ENCODE measurements at regions not wholly inside any gene's neighbourhood (a gene's known extent, or its start where the extent isn't known, plus 50 kb on each side); places are given as distances from the start of the nearest gene placed in this dataset.

DNA sequence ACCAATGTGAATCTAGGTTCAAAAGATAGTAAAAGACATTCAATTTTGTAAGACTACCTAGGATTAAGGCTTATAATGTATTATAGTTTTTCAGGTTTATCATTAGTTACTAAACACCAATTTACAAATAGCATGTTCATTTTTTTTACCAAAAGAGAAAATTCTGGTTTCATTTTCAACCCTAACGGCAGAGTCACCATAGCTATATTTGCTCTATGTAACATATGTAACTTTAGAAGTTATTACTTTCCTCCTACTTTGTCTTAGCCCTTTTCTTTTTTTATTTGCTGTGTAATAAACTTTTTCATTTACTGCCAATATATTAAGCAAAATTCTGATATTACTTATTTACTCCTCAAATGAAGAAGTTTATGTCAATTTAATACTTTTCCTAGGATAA lies 639.6 kb downstream of the ARAP2 start:
- no peak for ATAC-seq
- no peak for DNase-seq
- intact Hi-C loops (cut with micrococcal nuclease): no loop called here

DNA sequence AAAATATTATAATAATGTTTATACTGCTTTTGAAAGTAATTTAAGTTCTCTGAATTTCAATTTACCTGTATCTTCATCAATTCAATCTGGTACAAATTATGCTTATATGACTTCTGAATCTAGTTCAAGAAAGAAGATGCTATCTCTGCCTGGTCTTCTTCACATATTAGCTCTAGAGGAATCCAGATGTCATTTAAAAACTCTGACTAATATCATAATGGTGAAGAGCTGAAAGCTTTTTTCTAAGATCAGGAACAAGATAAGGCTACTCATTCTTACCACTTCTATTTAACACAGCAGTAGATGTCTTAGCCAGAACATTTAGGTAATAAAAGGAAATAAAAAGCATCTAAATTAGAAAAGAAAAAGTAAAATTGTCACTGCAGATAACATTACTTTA lies 636.1 kb downstream of the ARAP2 start:
- no peak for DNase-seq
- intact Hi-C loops (cut with micrococcal nuclease): no loop called here
- no peak for ATAC-seq

- intact Hi-C loops (cut with micrococcal nuclease): no loop called here
- no peak for ATAC-seq
- DNase-seq: no peak
These were observed 630.2 kb downstream of the ARAP2 start for GRCh38 chr4:35614120-35614519.

DNA sequence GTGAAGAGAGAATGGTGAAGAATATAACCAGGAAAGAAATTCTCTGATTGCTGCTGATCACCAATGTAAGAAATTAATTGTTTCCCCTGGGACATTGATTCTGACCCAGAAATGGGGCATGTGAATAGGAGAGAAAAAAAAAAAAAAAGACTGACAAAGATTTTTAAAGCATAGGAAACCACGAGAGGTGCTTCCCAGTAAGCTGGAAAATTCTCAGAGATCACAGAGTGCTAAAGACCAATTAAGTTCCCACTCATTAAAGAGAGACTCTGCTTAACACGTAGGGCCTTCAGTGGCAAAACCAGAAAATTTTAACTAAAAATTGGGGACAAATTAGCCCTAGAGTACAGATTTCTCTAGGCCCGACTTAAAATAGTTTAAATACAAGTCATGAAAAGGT lies 604.4 kb downstream of the ARAP2 start:
- ATAC-seq: no peak

GRCh38 chr4:35643661-35644060 lies 600.7 kb downstream of the ARAP2 start:
- ATAC-seq: no peak
- intact Hi-C loops (cut with micrococcal nuclease): no loop called here
- DNase-seq: no peak

More for the DNA sequence above, 604.4 kb downstream of the ARAP2 start:
- intact Hi-C loops (cut with micrococcal nuclease): no loop called here
- no peak for DNase-seq

DNA sequence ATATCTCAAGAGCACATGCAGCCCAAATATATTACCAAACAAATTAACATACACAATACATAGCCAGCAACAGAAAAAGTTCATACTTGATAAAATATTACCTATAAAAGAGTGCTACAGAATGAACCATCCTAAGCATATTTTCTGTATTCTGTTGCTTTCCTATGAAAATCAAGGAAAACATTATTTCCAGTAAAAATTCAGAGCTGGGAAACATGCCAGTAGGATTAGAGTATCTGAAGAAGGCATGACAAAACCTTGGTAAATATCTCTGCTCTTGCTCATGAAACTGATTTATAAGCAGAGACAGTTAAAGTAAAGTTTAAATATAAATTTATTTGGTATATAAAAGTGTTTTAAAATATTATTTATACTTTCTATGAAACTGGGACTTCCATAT lies 599.7 kb downstream of the ARAP2 start:
- DNase-seq (no peak), ATAC-seq (no peak)
- intact Hi-C loops (cut with micrococcal nuclease): no loop called here

DNA sequence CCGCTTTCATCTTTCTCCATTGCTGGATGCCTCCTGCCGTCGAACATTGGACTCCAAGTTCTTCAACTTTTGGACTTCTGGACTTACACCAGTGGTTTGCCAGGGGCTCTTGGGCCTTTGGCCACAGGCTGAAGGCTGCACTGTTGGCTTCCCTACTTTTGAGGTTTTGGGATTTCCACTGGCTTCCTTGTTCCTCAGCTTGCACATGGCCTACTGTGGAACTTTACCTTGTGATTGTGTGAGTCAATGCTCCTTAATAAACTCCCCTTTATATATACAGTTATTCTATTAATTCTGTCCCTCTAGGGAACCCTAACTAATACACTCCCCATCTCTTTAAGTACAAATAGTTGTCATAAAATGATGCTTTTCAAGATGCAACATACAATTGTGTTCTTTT lies 595.3 kb downstream of the ARAP2 start:
- intact Hi-C loops (cut with micrococcal nuclease): no loop called here
- DNase-seq (no peak), ATAC-seq (no peak)

GRCh38 chr4:35649778-35650177 lies 594.5 kb downstream of the ARAP2 start:
- intact Hi-C loops (cut with micrococcal nuclease): no loop called here
- DNase-seq: no peak
- ATAC-seq: no peak

DNA sequence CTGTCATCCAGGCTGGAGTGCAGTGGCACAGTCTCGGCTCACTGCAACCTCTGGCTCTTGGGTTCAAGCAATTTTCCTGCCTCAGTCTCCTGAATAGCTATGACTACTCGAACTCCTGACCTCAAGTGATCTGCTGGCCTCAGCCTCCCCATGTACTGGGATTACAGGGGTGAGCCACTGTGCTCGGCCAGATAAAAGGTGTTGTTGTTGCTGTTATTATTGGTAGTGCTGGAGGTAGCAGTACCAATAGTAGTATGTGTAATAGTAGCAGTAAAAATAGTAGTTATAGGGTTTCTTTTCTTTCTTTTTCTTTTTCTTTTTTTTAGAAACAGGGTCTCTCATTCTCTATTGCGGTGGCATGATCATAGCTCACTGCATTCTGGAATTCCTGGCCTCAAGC lies 592.1 kb downstream of the ARAP2 start:
- DNase-seq (no peak), ATAC-seq (no peak)
- intact Hi-C loops (cut with micrococcal nuclease): no loop called here

GRCh38 chr4:35653451-35653850 lies 590.9 kb downstream of the ARAP2 start:
- ATAC-seq: no peak
- intact Hi-C loops (cut with micrococcal nuclease): no loop called here

GRCh38 chr4:35673137-35673536 lies 571.2 kb downstream of the ARAP2 start:
- no peak for DNase-seq
- ATAC-seq: no peak
- intact Hi-C loops (cut with micrococcal nuclease): no loop called here

More at GRCh38 chr4:35653451-35653850, 590.9 kb downstream of the ARAP2 start:
- DNase-seq: no peak

DNA sequence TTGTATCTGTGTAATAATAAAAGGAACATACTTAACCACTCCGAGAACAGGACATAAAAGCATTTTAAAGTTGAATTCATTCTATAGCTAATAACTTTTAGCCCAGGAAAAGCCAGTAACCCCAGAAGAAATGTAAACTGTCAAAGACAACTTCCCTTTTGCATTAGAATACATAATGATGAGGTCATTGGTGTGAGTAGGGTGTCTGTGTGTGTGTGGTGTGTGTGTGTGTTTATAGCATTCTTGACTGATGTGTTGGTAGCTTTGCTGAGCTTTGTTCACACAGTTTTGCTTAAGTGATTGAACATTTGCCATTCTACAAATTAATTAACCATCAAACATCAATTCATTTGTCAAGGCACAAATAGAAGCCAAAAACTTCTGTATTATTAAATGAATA lies 559.6 kb downstream of the ARAP2 start:
- no peak for DNase-seq
- intact Hi-C loops (cut with micrococcal nuclease): no loop called here
- no peak for ATAC-seq

DNA sequence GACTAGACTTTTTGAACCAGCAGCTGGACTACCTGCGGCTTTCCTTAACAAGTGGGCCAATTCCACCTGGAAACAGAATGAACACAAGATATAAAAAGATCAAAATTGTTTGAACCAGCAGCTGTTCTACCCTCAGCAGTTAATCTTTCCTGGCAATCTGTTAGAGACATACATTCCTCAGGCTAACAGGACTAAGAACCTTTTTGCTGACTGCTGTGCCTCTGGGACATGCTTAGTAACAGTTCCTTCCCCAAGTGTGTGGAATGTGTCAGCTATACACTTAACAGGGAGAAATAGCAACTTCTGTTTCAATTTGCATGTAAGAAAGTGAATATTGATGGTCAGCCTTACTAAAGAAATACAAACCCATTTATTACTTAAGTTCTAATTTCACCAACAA lies 554.4 kb downstream of the ARAP2 start:
- intact Hi-C loops (cut with micrococcal nuclease): no loop called here
- DNase-seq: no peak
- ATAC-seq: no peak

DNA sequence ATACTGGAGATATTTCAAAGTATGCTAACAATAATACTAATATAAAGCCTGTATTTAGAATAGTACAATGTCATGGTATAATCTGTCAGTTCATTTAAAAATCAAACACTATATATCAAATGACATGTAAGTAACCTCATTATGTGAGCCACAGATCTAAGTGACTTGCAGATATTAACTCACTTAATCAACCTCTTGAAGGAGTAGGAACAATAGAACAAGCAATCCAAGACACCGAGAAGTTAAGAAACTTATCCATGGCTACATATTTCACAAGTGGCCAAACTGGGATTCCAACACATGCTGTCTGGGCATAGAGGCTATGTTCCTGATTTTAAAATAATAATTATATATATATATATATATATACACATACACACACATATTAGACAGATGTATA lies 554.0 kb downstream of the ARAP2 start:
- ATAC-seq (no peak), DNase-seq (no peak)
- intact Hi-C loops (cut with micrococcal nuclease): no loop called here

GRCh38 chr4:35695003-35695402 lies 549.3 kb downstream of the ARAP2 start:
- ATAC-seq (no peak), DNase-seq (no peak)
- intact Hi-C loops (cut with micrococcal nuclease): no loop called here

DNA sequence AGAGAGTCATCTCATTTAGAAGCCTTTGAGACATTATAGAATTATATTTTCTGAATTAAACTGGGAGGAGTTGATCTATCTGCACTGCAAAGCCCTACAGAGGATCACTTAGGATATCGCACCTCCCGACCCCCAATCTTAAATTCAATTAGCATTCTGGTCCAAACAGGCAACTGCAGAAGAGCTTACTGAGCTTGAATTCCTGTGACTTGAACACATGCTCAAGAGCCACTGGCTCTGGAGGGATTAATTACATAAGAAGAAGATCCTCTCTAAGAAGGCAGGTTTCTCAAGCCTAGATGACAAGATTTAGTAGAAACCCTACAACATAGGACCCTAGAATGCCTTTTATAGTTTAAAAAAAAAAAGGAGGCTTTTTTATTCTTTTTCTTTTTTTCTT lies 548.9 kb downstream of the ARAP2 start:
- DNase-seq: no peak
- ATAC-seq: no peak
- intact Hi-C loops (cut with micrococcal nuclease): no loop called here

- ATAC-seq (no peak), DNase-seq (no peak)
- intact Hi-C loops (cut with micrococcal nuclease): no loop called here
These were observed 547.0 kb downstream of the ARAP2 start for GRCh38 chr4:35697210-35697736.

DNA sequence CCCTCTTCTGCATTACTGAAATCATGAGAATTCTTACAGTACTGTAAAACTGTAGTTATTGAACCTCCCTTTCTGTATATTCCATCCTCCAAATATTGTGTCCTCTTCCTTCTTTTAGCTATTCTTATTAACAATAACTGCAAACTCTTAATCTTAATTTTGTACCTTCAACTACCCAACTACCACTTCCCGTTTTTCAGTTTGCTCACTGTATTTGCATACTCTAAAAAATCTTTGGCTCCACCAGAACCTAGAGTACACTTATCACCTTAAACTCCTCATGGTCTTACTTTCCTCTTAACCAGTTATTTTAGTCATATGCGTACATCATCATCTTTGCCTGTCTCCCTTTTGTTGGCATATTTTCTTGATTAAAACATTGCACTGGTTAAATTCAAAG lies 543.7 kb downstream of the ARAP2 start:
- DNase-seq (no peak), ATAC-seq (no peak)
- intact Hi-C loops (cut with micrococcal nuclease): no loop called here

DNA sequence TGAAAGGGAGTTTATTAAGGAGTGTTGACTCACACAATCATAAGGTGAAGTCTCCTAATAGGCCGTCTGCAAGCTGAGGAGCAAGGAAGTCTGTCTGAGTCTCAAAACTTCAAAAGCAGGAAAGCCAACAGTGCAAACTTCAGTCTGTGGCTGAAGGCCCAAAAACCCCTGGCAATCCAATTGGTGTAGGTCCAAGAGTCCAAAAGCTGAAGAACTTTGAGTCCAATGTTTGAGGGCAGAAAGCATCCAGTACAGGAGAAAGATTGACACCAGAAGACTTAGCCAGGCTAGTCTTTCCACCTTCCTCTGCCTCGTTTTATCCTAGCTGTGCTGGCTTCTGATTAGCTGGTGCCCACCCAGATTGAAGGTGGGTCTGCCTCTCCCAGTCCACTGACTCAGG lies 535.2 kb downstream of the ARAP2 start:
- intact Hi-C loops (cut with micrococcal nuclease): no loop called here
- no peak for ATAC-seq
- no peak for DNase-seq

- no peak for DNase-seq
- intact Hi-C loops (cut with micrococcal nuclease): no loop called here
- ATAC-seq: no peak
These were observed 534.0 kb downstream of the ARAP2 start for GRCh38 chr4:35710343-35710742.

GRCh38 chr4:35711127-35711526 lies 533.2 kb downstream of the ARAP2 start:
- DNase-seq: no peak
- intact Hi-C loops (cut with micrococcal nuclease): no loop called here
- no peak for ATAC-seq

GRCh38 chr4:35723973-35724372 lies 520.3 kb downstream of the ARAP2 start:
- DNase-seq (no peak), ATAC-seq (no peak)
- intact Hi-C loops (cut with micrococcal nuclease): no loop called here

Data from left ventricle myocardium superior (tissue), 1 donor.